Activated CD4-positive, CD25-positive, alpha-beta regulatory T cell (primary cell): ENCODE measurements at regions not wholly inside any gene's neighbourhood (a gene's known extent, or its start where the extent isn't known, plus 50 kb on each side); places are given as distances from the start of the nearest gene placed in this dataset.
"Not testable (repeated sequence)": the region's sequence is repeated elsewhere in the genome, so short reads cannot be mapped to it uniquely, and the experiment has no call there.

Experiments used
- DNase-seq, 4 experiments: peaks; one replicate each; lab custom pipeline; 2025; lab: John Stamatoyannopoulos, UW

GRCh38 chr2:216943109-216943508, 83.2 kb upstream of the TNP1 start:
- no peak for DNase-seq

- no peak for DNase-seq
Observed at GRCh38 chr2:216942465-216942864, 82.6 kb upstream of the TNP1 start.

DNA sequence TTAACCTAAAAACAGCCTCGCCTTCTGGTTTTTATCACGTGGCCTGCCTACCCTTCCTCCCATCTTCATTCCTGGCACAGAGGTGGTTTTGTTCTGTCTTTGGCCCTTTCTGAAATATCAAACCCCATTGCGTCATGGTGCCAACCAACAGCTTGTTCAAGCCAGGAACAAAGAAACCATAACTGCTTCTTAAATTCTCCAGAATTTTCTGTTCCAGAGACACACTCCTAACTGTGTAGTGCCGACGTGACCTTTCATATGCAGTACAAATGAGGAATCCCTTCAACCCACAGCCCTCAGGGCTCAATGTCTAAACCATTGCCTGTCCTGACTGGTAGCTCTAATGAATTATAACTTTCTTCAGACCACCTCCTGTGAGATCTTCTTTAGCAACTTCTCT, 82.2 kb upstream of the TNP1 start:
- no peak for DNase-seq

DNA sequence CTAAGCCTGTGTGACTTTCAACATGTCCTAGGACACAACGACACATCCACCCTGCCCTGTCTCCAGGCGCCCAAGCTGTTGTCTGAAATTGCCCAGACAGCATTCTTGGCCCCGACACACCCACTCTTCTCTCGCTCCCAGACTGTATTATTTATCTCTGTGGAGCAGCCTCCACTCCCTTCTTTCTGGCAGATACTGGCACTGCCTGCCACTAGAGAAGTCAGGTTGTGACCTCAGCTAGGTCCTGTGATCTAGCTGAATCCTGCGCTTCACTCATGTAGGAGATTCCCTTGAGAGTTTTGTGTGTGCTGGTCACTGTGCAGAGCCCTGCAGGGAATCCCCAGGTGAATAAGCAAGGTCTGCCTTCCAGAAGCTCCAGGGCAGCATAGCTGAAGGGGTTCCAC, 77.1 kb upstream of the TNP1 start:
- no peak for DNase-seq

- no peak for DNase-seq
Observed at GRCh38 chr2:216934623-216935022, 74.8 kb upstream of the TNP1 start.

DNA sequence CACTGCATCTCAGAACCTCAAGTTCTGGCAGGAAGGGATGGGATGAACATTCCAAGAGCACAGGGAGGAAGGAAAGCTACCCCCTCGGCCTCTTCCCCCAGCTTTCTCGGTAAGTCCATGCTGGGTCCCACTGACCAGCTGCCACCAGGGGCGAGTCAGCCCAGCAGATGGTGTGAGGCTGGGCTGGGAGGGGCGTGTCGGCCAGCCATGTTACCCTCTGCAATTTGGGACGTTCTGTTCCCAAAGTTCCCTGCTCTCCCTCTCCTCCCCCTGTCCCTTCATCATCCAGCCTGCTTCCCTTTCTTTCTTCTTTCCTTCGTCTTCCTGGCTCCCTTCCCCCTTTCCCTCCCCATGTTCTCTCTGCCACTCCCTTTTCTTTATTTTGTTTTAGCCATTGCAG, 74.3 kb upstream of the TNP1 start:
- DNase-seq = no peak

GRCh38 chr2:216932863-216933548, 73.1 kb upstream of the TNP1 start:
- DNase-seq = no peak

- no peak for DNase-seq
Observed at GRCh38 chr2:216932113-216932862, 72.4 kb upstream of the TNP1 start.

DNA sequence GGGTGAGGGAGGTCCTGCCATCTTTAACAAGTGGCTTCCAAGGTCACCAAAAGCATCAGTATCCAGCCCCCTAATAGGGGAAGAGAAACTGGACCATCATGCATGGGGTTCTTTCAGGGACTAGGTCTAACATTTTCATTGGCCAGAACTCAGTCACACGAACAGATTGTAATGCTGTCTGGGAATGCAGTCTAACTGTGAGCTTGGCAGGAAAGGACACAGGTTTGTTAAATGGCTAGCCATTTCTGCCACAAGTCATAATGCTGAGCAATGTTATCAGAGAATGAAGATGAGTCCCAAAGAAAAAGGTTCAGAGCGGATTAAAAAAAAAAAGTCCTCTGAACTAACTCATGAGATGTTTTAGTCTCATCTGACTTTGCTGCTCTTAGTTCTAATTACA, 70.9 kb upstream of the TNP1 start:
- DNase-seq = no peak

DNA sequence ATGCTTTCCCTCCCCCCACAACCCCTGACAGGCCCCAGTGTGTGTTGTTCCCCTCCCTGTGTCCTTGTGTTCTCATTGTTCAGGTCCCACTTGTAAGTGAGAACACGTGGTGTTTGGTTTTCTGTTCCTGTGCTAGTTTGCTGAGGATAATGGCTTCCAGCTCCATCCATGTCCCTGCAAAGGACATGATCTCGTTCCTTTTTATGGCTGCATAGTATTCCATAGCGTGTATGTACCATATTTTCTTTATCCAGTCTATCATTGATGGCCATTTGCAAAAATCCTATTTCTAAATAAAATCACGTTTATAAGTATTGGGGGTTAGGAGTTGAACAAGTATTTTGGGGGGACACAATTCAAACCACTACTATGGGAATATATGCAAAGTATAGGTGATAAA, 69.5 kb upstream of the TNP1 start:
- DNase-seq = not testable (repeated sequence)

DNA sequence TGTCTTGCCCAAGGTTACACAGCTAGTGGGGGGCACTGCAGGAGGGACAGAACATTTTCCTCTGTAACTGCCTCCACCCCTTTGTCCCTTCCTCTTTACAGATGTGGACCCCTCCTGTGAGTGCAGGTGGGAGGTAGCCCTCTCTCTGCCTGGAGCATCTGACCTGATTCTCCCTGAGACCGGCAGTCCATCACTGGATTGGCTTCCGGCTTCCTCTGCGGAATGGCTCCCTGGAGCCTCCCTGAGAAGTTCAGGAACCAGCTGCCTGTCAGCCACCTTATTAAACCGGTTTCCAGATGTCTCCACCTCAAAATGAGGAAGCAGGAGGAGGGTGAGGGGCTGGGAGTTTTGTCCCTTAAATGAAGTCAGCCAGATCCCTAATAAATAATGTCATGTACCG, 67.3 kb upstream of the TNP1 start:
- no peak for DNase-seq

- no peak for DNase-seq
Observed at GRCh38 chr2:216925636-216926366, 65.9 kb upstream of the TNP1 start.

- DNase-seq = no peak
Observed at GRCh38 chr2:216925006-216925405, 65.1 kb upstream of the TNP1 start.

- DNase-seq = no peak
Observed at GRCh38 chr2:216923706-216924105, 63.8 kb upstream of the TNP1 start.

DNA sequence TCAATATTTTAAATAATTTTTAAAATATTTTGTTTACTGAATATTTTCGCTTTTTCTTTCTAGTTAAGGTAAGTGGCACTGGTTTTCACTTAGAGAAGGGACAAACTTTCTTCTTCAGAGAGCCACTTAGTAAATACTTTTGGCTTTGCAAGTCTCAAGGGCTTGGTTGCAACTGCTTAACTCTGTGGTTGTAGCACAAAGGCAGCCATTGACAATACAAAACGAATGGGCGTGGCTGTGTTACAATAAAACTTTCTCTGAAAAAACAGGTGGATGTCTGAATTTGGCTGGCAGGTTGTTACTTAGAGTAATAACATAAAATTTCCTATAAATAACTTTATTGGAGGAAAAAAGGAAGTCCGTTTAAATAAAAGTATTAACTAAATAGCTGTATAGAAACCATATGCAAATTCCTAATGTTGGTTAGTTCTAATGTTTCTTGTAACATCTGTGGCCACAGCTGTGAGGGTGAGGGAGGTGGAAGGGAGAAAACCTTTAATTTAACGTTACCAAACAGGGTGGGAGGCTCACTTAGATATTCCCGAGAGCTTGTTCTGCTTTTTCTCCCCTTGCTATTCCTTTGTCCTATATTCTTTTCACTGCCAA, 62.4 kb upstream of the TNP1 start:
- DNase-seq = no peak

DNA sequence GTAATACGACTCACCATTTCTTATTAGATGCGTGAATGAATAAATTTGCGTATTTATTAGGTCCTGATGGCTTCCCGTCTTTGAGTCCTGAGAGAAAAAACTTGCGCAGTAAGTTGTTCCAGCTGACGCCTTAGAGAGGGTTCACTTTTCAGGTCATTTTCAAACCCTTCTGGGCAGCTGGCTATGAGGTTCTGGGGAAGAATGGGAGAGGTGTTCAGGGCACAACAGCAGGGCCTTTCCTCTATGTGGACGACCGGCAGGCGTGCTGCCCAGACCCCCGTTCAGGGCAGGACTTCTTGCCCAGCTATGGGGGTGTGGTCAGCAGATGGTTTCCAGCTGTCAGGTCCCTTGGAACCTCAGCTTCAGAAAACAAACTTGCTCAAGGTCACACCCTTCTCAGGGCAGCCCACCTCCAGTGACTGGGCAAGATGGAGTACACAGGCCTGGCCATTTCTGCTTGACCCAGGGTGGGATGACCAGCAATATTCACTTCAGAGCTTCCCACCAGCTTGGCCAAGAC, 61.1 kb upstream of the TNP1 start:
- no peak for DNase-seq

- no peak for DNase-seq
Observed at GRCh38 chr2:216920143-216920876, 60.4 kb upstream of the TNP1 start.

DNA sequence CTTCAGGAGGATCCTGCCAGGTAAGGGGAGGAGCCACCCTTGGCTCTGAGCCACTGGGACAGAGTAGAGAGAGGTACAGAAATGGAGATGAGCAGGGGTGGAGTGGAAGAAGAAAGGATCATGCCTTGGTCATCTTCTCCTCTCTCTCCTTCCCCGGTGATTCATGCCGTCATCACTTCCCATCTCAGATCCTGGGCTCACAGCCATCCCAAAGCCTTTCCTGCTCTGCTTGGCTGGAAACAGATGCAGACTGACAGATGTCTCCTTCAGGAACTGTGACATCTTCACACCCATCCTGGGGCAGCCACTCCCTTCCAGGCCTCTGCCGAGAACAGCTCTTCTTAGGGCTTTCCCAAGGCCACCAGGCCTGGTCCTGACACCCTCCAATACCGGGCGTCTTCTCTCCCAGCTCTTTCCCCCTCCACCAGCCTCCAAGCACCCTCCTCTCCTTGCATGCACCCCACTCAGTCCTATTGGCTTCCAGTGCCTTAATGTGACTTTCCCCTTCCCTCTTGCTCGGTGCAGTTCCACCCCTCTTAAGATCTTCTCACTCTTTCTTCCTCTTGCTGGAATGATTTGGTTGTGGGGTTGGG, 58.3 kb upstream of the TNP1 start:
- no peak for DNase-seq

- DNase-seq = no peak
Observed at GRCh38 chr2:216916956-216917650, 57.2 kb upstream of the TNP1 start.

GRCh38 chr2:216915557-216916150, 55.8 kb upstream of the TNP1 start:
- no peak for DNase-seq
